SH-SY5Y (cell line): ENCODE measurements at regions not wholly inside any gene's neighbourhood (a gene's known extent, or its start where the extent isn't known, plus 50 kb on each side); places are given as distances from the start of the nearest gene placed in this dataset.

Experiments used
- GATA2 ChIP-seq: IDR thresholded peaks from 2 replicates; pipeline ENCODE4 v1.6.1; 2011; ENCODE audit warnings: mild to moderate bottlenecking, low read depth, low read length
- GATA3 ChIP-seq: IDR thresholded peaks from 2 replicates; pipeline ENCODE4 v1.6.1; 2011; ENCODE audit warnings: low read depth, mild to moderate bottlenecking, low read length, moderate library complexity

DNA sequence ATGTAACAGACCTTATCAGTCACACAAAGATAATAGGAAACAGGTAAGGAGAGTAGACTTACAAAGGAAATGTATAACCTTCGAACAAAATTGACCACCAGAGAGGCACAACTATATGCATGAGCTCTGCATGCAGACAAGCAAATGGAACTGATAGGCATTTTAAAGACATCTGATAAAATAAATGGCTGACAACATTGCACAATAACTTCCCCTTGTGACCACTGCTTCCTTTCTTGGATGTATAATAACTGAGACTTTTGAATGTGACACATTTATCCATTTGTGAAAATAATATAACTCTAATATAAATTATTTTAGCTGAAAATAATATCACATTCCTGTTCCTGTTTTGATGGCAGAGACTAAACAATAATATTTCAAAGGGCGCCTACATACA, 654.2 kb upstream of the STEAP1 start:
- TF ChIP-seq GATA2 (no peak), GATA3 (no peak)
